AG09309 (cell line): ENCODE measurements at regions not wholly inside any gene's neighbourhood (a gene's known extent, or its start where the extent isn't known, plus 50 kb on each side); places are given as distances from the start of the nearest gene placed in this dataset.

Experiments used
- DNase-seq: peaks from one replicate; pipeline ENCODE4 v3.0.0-alpha.2; 2010; ENCODE audit warnings: low read depth
- H3K4me3 ChIP-seq: 2 replicates; pipeline ENCODE4 v1.5.1; 2011; ENCODE audit warnings: mild to moderate bottlenecking, low read depth, low read length, moderate library complexity; ENCODE audit not compliant: control insufficient read depth
- CTCF ChIP-seq: IDR thresholded peaks from 2 replicates; pipeline ENCODE4 v1.5.1; 2011; ENCODE audit warnings: mild to moderate bottlenecking, low read depth, low read length, inconsistent platforms; ENCODE audit not compliant: insufficient read depth, control insufficient read depth; ENCODE audit errors: missing control alignments

- no peak overlapping the region for H3K4me3 ChIP-seq
- TF ChIP-seq CTCF: no peak
- no peak for DNase-seq
Observed at GRCh38 chr1:109826446-109826845, 62.7 kb upstream of the EPS8L3 start.

DNA sequence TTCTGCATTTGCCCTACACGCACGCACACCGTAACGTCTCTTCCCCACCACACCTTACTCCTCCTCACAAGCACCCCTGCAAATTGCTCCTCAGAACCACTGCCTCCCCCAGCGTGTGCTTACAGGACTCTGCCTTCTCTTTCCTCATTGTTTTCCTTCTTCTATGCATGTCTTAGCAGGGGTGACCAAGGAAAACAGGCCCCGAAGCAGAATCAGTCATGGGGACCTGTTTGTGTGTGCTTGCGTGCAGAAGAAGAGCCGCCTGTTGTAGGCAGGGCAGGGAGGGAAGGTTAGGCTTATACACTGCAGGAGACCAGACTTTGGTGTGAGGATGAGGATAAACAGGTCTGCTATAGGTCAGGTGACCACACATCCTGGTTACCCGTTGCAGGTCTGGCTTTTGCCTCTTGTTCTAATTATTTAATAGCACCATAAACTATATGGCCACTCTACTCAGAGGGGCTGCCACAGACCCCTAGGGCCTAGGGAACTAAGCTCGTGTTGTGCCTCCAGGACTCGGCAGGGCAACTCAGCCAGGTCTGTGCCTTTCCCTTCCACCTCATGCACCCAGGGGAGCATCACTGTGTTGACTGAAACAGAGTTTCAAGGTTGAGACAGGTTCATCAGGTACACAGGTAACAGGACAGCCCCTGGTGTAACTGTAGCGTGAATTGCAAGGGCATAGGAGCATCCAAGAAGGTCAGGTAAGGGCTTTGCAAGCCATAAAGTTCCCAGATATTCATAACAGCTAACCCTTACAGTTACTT is 60.8 kb upstream of the EPS8L3 start:
- TF ChIP-seq CTCF: no peak
- DNase-seq: no peak
- no peak overlapping the region for H3K4me3 ChIP-seq

- DNase-seq: no peak
- TF ChIP-seq CTCF: no peak
- no peak overlapping the region for H3K4me3 ChIP-seq
Observed at GRCh38 chr1:109823543-109824348, 60.0 kb upstream of the EPS8L3 start.

- no peak for DNase-seq
- H3K4me3 ChIP-seq: no peak overlapping the region
- no peak for TF ChIP-seq CTCF
Observed at GRCh38 chr1:109822749-109823542, 59.2 kb upstream of the EPS8L3 start.

GRCh38 chr1:109821831-109822745 is 58.4 kb upstream of the EPS8L3 start:
- DNase-seq: no peak
- no peak overlapping the region for H3K4me3 ChIP-seq
- TF ChIP-seq CTCF: no peak
